Mammary epithelial cell (primary cell): ENCODE measurements at regions not wholly inside any gene's neighbourhood (a gene's known extent, or its start where the extent isn't known, plus 50 kb on each side); places are given as distances from the start of the nearest gene placed in this dataset.

Experiments used
- EZH2 ChIP-seq: IDR thresholded peaks from 2 replicates; pipeline ENCODE4 v1.6.1; 2012; ENCODE audit warnings: low read length, inconsistent platforms, borderline replicate concordance
- TF ChIP-seq, protein P1 (sequence below), 2 donors: IDR thresholded peaks in 1 of 2; conservative IDR thresholded peaks in 1 of 2; 2 replicates each; pipeline ENCODE4 v1.5.1; 2011 to 2012; ENCODE audit warnings: inconsistent platforms in 2 of 2, low read length in 2 of 2, mild to moderate bottlenecking in 2 of 2, control low read depth in 1 of 2, low read depth in 1 of 2; ENCODE audit not compliant: insufficient read depth in 1 of 2; ENCODE audit errors: extremely low read depth in 1 of 2

- TF ChIP-seq, protein P1, sequence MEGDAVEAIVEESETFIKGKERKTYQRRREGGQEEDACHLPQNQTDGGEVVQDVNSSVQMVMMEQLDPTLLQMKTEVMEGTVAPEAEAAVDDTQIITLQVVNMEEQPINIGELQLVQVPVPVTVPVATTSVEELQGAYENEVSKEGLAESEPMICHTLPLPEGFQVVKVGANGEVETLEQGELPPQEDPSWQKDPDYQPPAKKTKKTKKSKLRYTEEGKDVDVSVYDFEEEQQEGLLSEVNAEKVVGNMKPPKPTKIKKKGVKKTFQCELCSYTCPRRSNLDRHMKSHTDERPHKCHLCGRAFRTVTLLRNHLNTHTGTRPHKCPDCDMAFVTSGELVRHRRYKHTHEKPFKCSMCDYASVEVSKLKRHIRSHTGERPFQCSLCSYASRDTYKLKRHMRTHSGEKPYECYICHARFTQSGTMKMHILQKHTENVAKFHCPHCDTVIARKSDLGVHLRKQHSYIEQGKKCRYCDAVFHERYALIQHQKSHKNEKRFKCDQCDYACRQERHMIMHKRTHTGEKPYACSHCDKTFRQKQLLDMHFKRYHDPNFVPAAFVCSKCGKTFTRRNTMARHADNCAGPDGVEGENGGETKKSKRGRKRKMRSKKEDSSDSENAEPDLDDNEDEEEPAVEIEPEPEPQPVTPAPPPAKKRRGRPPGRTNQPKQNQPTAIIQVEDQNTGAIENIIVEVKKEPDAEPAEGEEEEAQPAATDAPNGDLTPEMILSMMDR (conservative IDR thresholded peaks at IDR 0.05 in 1 of 2, IDR thresholded peaks at IDR 0.05 in 1 of 2; ENCODE audit: extremely low read depth in 1 of 2, insufficient read depth in 1 of 2, low read depth in 1 of 2, low read length in 2 of 2) = no peak
- TF ChIP-seq EZH2 = no peak
These were observed 145.3 kb upstream of the ALKAL2 start for GRCh38 chr2:433216-433615.
